ENCODE measurements at regions not wholly inside any gene's neighbourhood (a gene's known extent, or its start where the extent isn't known, plus 50 kb on each side); places are given as distances from the start of the nearest gene placed in this dataset.
A peak's percentile ranks its signal among the peaks of the same experiment; 100 is the strongest.

GRCh38 chr12:43179486-43179885 is 372.5 kb downstream of the ADAMTS20 start:
- DNase-seq (ENCODE audit: low spot score), result no peak

GRCh38 chr12:43177276-43177675 is 374.7 kb downstream of the ADAMTS20 start:
- no peak for DNase-seq (ENCODE audit: low spot score)

GRCh38 chr12:43169115-43169681 is 382.8 kb downstream of the ADAMTS20 start:
- no peak for DNase-seq (ENCODE audit: low spot score)

GRCh38 chr12:43167691-43168090 is 384.3 kb downstream of the ADAMTS20 start:
- no peak for DNase-seq (ENCODE audit: low spot score)

GRCh38 chr12:43165351-43165750 is 386.7 kb downstream of the ADAMTS20 start:
- no peak for DNase-seq (ENCODE audit: low spot score)

GRCh38 chr12:43162138-43162537 is 389.9 kb downstream of the ADAMTS20 start:
- no peak for DNase-seq (ENCODE audit: low spot score)

GRCh38 chr12:43159506-43159905 is 392.5 kb downstream of the ADAMTS20 start:
- DNase-seq (ENCODE audit: low spot score), result no peak

GRCh38 chr12:43158126-43158525 is 393.9 kb downstream of the ADAMTS20 start:
- DNase-seq (ENCODE audit: low spot score), result no peak

GRCh38 chr12:43155376-43155775 is 396.6 kb downstream of the ADAMTS20 start:
- DNase-seq (ENCODE audit: low spot score), result no peak

GRCh38 chr12:43154498-43155045 is 397.4 kb downstream of the ADAMTS20 start:
- no peak for DNase-seq (ENCODE audit: low spot score)

- peak; percentile 48 for DNase-seq (ENCODE audit: low spot score)
Measured at GRCh38 chr12:43151441-43151981, 400.5 kb downstream of the ADAMTS20 start.

- no peak for DNase-seq (ENCODE audit: low spot score)
Measured at GRCh38 chr12:43148691-43149090, 403.3 kb downstream of the ADAMTS20 start.

- peak; percentile 9 for DNase-seq (ENCODE audit: low spot score)
Measured at GRCh38 chr12:43147878-43148277, 404.1 kb downstream of the ADAMTS20 start.

GRCh38 chr12:43145481-43145880 is 406.5 kb downstream of the ADAMTS20 start:
- peak; percentile 14 for DNase-seq (ENCODE audit: low spot score)

- DNase-seq (ENCODE audit: low spot score), result no peak
Measured at GRCh38 chr12:43143278-43143677, 408.7 kb downstream of the ADAMTS20 start.

GRCh38 chr12:43132291-43132690 is 419.7 kb downstream of the ADAMTS20 start:
- DNase-seq (ENCODE audit: low spot score), result no peak

GRCh38 chr12:43131301-43131700 is 420.7 kb downstream of the ADAMTS20 start:
- DNase-seq (ENCODE audit: low spot score), result peak; percentile 20

GRCh38 chr12:43127886-43128549 is 424.0 kb downstream of the ADAMTS20 start:
- DNase-seq (ENCODE audit: low spot score), result no peak

- no peak for DNase-seq (ENCODE audit: low spot score)
Measured at GRCh38 chr12:43126652-43127375, 425.2 kb downstream of the ADAMTS20 start.

GRCh38 chr12:43123461-43123860 is 428.5 kb downstream of the ADAMTS20 start:
- no peak for DNase-seq (ENCODE audit: low spot score)

- no peak for DNase-seq (ENCODE audit: low spot score)
Measured at GRCh38 chr12:43120150-43120549, 431.9 kb downstream of the ADAMTS20 start.

GRCh38 chr12:43118881-43119280 is 433.1 kb downstream of the ADAMTS20 start:
- DNase-seq (ENCODE audit: low spot score), result no peak

GRCh38 chr12:43118234-43118633 is 433.8 kb downstream of the ADAMTS20 start:
- DNase-seq (ENCODE audit: low spot score), result no peak
